Heart left ventricle (tissue), 16 donors: ENCODE measurements at regions not wholly inside any gene's neighbourhood (a gene's known extent, or its start where the extent isn't known, plus 50 kb on each side); places are given as distances from the start of the nearest gene placed in this dataset.

ENCODE experiments used
- ATAC-seq, 4 donors: fragments of 200-7000 bp; cut with Tn5 transposase; one replicate each; pipeline ENCODE4 v1.9.1; 2020 to 2022; ENCODE audit warnings: moderate library complexity in 4 of 4, mild to moderate bottlenecking in 3 of 4, moderate number of reproducible peaks in 1 of 4
- DNase-seq, 5 donors: peaks; one replicate each; pipeline ENCODE4 v3.0.0-alpha.2; 2020
- H3K27ac ChIP-seq, 12 donors: fragments of 200-600 bp; sonication (generic) in 4 of 12; one replicate each; pipeline versions ENCODE4 v1.5.0 to v1.8.0; 2016 to 2022; ENCODE audit warnings: mild to moderate bottlenecking in 2 of 12
- H3K27me3 ChIP-seq, 9 donors: fragments of 200-600 bp; sonication (generic) in 2 of 9; one replicate each; pipeline versions ENCODE4 v1.5.1 to v1.8.0; 2016 to 2022; ENCODE audit warnings: mild to moderate bottlenecking in 3 of 9
- H3K36me3 ChIP-seq, 9 donors: fragments of 200-600 bp; sonication (generic) in 2 of 9; one replicate each; pipeline versions ENCODE4 v1.5.0 to v1.8.0; 2018 to 2022; ENCODE audit warnings: mild to moderate bottlenecking in 2 of 9
- H3K4me1 ChIP-seq, 12 donors: fragments of 200-600 bp; sonication (generic) in 4 of 12; one replicate each; pipeline versions ENCODE4 v1.5.0 to v1.8.0; 2016 to 2022; ENCODE audit warnings: mild to moderate bottlenecking in 3 of 12
- H3K4me3 ChIP-seq, 12 donors: fragments of 200-600 bp; sonication (generic) in 4 of 12; one replicate each; pipeline versions ENCODE4 v1.5.0 to v1.8.0; 2017 to 2022; ENCODE audit warnings: mild to moderate bottlenecking in 9 of 12, moderate library complexity in 4 of 12
- H3K9me3 ChIP-seq, 12 donors: fragments of 200-600 bp; sonication (generic) in 4 of 12; one replicate each; pipeline versions ENCODE4 v1.5.0 to v1.8.0; 2016 to 2022; ENCODE audit warnings: mild to moderate bottlenecking in 1 of 12
- POLR2A ChIP-seq, 2 donors: fragments of 450-650 bp; IDR thresholded peaks; one replicate each; pipeline ENCODE4 v1.6.1; 2017; ENCODE audit warnings: antibody characterized with exemption in 2 of 2, mild to moderate bottlenecking in 2 of 2, moderate library complexity in 2 of 2
- WGBS, 4 donors: extraction: QIAGEN DNeasy Blood & Tissue Kit in 2 of 4; methylation state at CpG; one replicate each; pipeline versions ENCODE4 v1.1.5 to v1.1.7; 2013 to 2018; 5-methylcytosine and 5-hydroxymethylcytosine counted together
- intact Hi-C, 10 donors: fragments of 100-400 bp; cut with DNase I; formaldehyde crosslinking; loops; one replicate each; pipeline versions ENCODE4 v1.11.1 to v1.14.2; 2022
- TF ChIP-seq, protein P1 (sequence below), 12 donors: fragments of 200-600 bp; sonication (generic) in 4 of 12; IDR thresholded peaks; one replicate each; pipeline versions ENCODE4 v1.5.0 to v1.8.0; 2018 to 2022; ENCODE audit warnings: antibody characterized with exemption in 12 of 12, mild to moderate bottlenecking in 5 of 12
- donor health status: ischemic (EF 13 %, LVEDD 7.1; RV severe dilation, severe dysfunction).
- donor health status: healthy with polysubstance abuse.
- donor health status: DM: no; HTN: yes; CAD: no.
- donor health status: DM: no; HTN: no; CAD: no.
- donor health status: ischemic (EF 25% LVEDD 6.9; RV normal size, moderate dysfunction).
- donor health status: ischemic (EF 25% LVEDD 5.7; RV mildly dilated, moderate dysfunction).
- donor health status: healthy.
- donor health status: DM: yes; HTN: yes; CAD: no.
- donor health status: ischemic (EF 35%, LVEDD 5.7; RV mildly dilated, moderate dysfunction).
- donor health status: nonischemic (EF 11% LVEDD 7.7; RV severe dilation, severe dysfunction).
- donor health status: DM: yes; HTN: yes; CAD: no.
- donor health status: PGD.
- donor health status: ischemic (EF 29% LVEDD 5.4; RV normal size, mild dysfunction).
- donor health status: nonischemic (EF 23%, LVEDD 6.1; RV moderate dilation, normal function).

DNA sequence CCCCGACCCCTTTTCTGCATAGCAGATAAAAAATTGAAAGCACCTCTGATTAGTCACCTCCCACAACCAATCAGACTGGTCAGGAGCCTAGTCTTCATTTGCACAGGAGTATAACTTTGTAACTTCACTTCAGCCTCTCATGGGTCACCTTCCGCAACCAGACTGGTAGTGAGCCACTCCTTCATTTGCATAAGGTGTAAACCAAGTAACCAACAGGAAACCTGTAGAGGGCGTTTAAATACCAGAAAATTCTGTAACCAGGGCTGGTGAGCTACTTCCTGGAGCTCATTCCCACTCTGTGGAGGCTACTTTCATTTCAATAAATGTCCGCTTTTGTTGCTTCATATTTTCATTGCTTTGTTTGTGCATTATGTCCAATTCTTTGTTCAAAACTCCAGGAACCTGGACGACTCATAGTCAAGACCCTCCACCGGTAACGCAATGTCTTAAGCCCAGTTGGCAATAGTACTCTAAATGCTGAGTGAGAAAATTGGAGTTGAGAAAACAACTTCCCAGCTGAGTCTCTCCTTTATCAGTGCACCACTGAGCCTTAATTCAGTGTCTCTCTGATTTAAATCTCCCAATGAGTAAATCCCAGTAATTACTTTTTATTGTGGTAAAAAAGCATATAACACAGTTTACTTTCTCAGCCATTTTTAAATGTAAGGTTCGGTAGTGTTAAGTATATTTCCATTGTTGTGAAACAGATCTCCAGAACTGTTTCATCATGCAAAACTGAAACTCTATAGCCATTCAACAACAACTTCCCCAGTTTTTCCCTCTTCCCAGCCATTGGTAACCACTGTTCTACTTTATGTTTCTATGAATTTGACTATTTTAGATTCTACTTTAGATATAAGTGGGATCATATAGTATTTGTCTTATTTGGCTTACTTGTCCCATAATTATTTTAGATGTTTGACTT lies 392.7 kb upstream of the SLC8A1 start:
- no peak for DNase-seq
- no peak for ATAC-seq
- H3K4me1 ChIP-seq, result no peaks in the 10 kb centered on the region
- no peak overlapping the region for H3K4me3 ChIP-seq
- H3K9me3 ChIP-seq, result no peaks in the 10 kb centered on the region
- H3K27me3 ChIP-seq, result no peaks in the 10 kb centered on the region
- 75 to 80% (median 77%) methylated on average over 8 of the region's 8 CpGs for WGBS, 4 donors
- no peak overlapping the region for H3K27ac ChIP-seq
- intact Hi-C loops, result no loop called here
- no peaks in the 10 kb centered on the region for H3K36me3 ChIP-seq
- TF ChIP-seq, protein P1, sequence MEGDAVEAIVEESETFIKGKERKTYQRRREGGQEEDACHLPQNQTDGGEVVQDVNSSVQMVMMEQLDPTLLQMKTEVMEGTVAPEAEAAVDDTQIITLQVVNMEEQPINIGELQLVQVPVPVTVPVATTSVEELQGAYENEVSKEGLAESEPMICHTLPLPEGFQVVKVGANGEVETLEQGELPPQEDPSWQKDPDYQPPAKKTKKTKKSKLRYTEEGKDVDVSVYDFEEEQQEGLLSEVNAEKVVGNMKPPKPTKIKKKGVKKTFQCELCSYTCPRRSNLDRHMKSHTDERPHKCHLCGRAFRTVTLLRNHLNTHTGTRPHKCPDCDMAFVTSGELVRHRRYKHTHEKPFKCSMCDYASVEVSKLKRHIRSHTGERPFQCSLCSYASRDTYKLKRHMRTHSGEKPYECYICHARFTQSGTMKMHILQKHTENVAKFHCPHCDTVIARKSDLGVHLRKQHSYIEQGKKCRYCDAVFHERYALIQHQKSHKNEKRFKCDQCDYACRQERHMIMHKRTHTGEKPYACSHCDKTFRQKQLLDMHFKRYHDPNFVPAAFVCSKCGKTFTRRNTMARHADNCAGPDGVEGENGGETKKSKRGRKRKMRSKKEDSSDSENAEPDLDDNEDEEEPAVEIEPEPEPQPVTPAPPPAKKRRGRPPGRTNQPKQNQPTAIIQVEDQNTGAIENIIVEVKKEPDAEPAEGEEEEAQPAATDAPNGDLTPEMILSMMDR (IDR thresholded peaks at IDR 0.05), result no peak
- TF ChIP-seq POLR2A (IDR thresholded peaks at IDR 0.05), result no peak

DNA sequence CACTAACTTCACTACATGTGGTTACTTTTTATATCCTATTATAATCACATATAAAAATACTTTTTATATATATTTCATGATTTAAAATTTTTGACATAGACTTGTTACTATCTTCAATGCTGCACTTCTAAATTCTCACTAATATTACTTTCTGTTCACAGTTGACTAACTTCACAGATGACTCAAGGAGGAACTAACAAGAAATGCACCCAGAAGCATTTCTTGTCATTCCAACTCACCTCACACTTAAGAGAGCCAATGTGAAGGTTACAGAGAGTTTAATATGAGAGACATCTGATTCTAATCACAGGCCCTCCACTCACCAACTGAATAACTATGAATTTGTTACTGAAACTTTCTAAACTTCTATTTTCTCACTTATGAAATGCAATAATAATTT lies 399.8 kb upstream of the SLC8A1 start:
- no peak overlapping the region for H3K4me3 ChIP-seq

DNA sequence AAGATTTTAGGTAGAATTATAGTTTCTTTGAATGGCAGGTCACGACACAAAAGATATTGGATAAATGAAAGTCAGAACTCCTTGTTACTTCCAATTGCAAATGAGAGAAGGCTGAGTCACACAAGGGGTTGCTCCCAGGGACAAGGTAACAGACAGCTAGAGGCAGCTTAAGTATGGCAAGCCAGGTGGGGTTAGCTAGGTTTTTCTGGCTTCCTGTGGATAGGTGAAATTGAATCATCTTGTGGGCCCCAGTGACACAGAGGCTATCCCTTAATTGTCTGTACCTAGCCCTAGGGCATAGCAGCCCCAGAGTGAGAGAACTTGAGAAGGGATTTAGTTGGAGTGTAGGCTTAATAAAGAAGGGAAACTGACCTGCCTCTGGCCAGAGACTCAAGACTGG lies 407.7 kb upstream of the SLC8A1 start:
- no peak overlapping the region for H3K27ac ChIP-seq
- ATAC-seq (no peak), DNase-seq (no peak)
- TF ChIP-seq POLR2A (IDR thresholded peaks at IDR 0.05), result no peak
- TF ChIP-seq, protein P1 (IDR thresholded peaks at IDR 0.05), result no peak
- no peaks in the 10 kb centered on the region for H3K4me1 ChIP-seq
- H3K4me3 ChIP-seq, result no peak overlapping the region
- intact Hi-C loops, result no loop called here
- no peaks in the 10 kb centered on the region for H3K36me3 ChIP-seq
- peaks cover 0 to 23% (median 0%) of the 10 kb centered on the region in 12 donors for H3K9me3 ChIP-seq
- WGBS, 4 donors, result 78 to 97% (median 87%) methylated on average over 1 of the region's 1 CpG
- H3K27me3 ChIP-seq, result no peaks in the 10 kb centered on the region

More for the DNA sequence above, 399.8 kb upstream of the SLC8A1 start:
- peaks cover 0 to 17% (median 0%) of the 10 kb centered on the region in 12 donors for H3K9me3 ChIP-seq
- intact Hi-C loops, result no loop called here
- H3K27me3 ChIP-seq, result no peaks in the 10 kb centered on the region
- DNase-seq, result no peak
- H3K27ac ChIP-seq, result no peak overlapping the region
- no peak for ATAC-seq
- H3K36me3 ChIP-seq, result no peaks in the 10 kb centered on the region
- TF ChIP-seq, protein P1 (IDR thresholded peaks at IDR 0.05), result no peak
- no peak for TF ChIP-seq POLR2A (IDR thresholded peaks at IDR 0.05)
- no peaks in the 10 kb centered on the region for H3K4me1 ChIP-seq

DNA sequence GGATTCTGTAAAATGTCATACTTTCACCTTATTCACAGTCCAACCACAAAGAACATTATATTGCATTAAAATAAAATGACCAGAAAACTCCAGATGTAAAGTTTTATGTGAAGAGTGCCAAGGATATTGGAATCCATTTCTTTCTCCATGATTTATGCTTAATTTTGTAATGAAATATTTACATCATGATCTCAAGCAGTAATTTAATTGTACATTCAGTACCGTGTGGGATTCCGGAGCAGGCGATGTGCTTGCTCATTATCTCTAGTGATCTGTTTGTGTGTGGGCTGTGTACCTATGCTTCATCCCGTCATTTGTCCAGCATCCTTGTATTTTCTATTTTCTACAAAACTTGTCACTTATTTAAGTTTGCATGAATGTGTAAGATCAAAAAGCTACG lies 415.9 kb upstream of the SLC8A1 start:
- TF ChIP-seq, protein P1 (IDR thresholded peaks at IDR 0.05), result no peak
- TF ChIP-seq POLR2A (IDR thresholded peaks at IDR 0.05), result no peak
- no peaks in the 10 kb centered on the region for H3K27me3 ChIP-seq
- H3K27ac ChIP-seq, result no peak overlapping the region
- intact Hi-C loops, result no loop called here
- DNase-seq (no peak), ATAC-seq (no peak)
- no peak overlapping the region for H3K4me3 ChIP-seq
- no peaks in the 10 kb centered on the region for H3K36me3 ChIP-seq
- WGBS, 4 donors, result 77 to 85% (median 84%) methylated on average over 5 of the region's 5 CpGs
- H3K9me3 ChIP-seq, result no peaks in the 10 kb centered on the region
- H3K4me1 ChIP-seq, result no peaks in the 10 kb centered on the region
